GM11168 (cell line): ENCODE measurements at regions not wholly inside any gene's neighbourhood (a gene's known extent, or its start where the extent isn't known, plus 50 kb on each side); places are given as distances from the start of the nearest gene placed in this dataset.

ENCODE experiments used
- in situ Hi-C: fragments of 300-500 bp; cut with MboI; formaldehyde crosslinking; loops from one replicate; pipeline ENCODE4 v1.12.0; 2022; ENCODE audit warnings: low sequenced_read_pairs; ENCODE audit not compliant: unreplicated experiment

GRCh38 chr13:71117920-71118319 lies 749.1 kb downstream of the DACH1 start:
- in situ Hi-C loops: no loop called here

- in situ Hi-C loops: no loop called here
Observed at GRCh38 chr13:71115301-71115700, 751.7 kb downstream of the DACH1 start.

- in situ Hi-C loops: no loop called here
Observed at GRCh38 chr13:71096421-71096820, 770.6 kb downstream of the DACH1 start.

DNA sequence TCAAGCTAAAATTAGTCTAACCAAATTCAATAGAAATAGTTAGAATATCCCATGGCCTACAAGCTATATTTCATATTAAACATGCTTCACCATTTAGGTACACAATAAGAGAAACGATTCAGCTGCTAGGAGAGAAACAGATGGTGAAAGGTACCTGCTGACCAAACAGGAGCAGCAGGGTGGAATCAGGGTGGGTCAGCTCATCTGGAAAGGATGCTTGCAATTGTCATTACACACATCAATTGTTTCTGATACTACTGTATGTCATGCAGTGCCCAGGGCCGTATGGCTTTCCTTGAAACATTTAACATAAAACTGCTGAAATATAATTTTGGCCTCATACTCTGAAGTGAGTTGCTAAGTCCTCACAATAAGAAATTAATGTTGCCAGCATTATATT lies 776.0 kb downstream of the DACH1 start:
- in situ Hi-C loops: no loop called here

DNA sequence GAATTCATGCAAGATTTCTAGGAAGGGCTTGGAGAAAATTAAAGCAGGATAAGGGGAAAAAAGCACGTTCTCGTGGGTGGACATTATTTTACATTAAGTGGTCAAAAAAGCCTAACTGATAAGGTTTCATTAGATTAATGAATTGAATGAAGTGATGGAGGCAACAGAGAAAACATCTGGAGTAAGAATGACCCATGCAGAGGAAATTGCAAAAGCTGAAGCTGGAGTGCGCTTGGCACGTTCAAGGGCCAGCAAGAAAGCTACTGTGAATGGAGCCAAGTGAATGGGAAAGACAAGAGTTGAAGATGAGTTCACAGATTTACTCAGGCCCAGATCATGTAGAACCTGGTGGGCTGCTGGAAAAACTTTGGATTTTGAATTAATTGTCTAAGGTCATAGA lies 777.9 kb downstream of the DACH1 start:
- in situ Hi-C loops: no loop called here

DNA sequence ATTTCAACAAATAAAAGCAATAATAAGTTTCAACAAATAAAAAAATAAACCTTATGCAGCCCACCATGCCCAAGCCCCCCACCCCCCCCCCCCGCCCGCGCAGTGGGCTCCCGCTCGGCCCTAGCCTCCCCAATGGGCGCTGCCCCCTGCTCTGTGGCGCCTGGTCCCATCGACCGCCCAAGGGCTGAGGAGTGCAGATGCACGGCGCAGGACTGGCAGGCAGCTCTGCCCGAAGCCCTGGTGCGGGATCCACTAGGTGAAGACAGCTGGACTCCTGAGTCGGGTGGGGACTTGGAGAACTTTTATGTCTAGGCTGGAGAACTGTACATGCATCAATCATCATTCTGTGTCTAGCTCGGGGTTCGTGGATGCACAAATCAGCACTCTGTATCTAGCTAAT lies 779.6 kb downstream of the DACH1 start:
- in situ Hi-C loops: no loop called here

DNA sequence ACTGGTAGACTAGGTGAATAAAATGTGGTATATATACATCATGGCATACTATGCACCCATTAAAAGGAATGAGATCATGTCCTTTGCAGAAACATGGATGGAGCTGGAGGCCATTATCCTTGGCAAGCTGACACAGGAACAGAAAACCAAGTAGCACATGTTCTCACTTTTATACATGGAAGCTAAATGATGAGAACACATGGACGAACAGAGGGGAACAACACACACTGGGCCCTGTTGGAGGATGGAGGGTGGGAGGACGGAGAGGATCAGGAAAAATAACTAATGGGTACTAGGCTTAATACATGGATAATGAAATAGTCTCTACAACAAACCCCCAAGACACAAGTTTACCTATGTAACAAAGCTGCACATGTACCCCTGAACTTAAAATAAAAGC lies 780.0 kb downstream of the DACH1 start:
- in situ Hi-C loops: no loop called here

- in situ Hi-C loops: no loop called here
Observed at GRCh38 chr13:71082631-71083030, 784.4 kb downstream of the DACH1 start.

GRCh38 chr13:71079638-71080037 lies 787.4 kb downstream of the DACH1 start:
- in situ Hi-C loops: no loop called here

DNA sequence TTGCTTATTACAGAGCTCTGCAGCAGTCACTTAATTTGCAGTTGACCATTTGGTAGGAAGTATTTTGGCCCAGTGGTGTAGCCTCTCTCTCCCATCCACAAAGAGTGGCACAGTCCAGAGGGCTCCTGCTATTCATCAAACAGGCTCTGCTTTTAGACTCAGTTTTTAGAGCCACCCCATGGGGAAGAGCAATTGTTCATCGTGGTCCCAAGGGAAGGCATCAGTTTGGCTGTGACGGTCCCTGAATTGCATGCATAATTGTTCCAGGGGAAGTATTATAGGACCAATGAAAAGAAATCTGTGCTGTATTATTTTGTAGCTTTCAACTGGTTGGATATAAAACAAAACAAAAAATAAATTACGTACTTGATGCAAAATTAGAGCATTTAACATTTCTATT lies 799.0 kb downstream of the DACH1 start:
- in situ Hi-C loops: no loop called here

DNA sequence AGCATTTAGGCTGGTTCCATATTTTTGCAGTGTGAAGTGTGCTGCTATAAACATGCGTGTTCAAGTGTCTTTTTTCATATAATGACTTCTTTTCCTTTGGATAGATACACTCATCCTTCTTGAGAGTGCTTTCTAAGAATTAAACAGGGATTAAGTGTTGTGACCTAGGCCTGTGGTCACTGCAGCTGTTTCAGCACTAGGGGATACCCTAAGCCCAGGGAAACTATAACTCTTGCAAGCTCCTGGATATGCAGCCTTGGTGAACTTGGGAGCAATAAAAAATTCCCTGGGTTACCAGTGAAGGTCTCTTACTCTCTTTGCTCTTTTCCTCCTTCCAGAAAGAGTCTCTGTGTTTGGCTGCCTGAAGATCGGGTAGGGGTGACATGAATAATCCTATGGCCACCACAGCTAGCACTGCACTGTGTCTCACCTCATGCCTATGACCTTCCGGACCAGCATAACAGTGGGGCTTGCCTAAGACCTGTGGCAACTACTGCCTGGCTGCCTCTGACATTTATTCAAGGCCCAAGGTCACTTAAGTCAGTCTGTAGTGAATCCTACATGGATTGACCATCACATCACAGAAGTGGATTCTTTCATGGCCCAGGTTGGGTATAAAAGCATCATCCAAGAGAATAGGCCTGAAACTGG lies 799.7 kb downstream of the DACH1 start:
- in situ Hi-C loops: no loop called here

GRCh38 chr13:71056581-71056980 lies 810.4 kb downstream of the DACH1 start:
- in situ Hi-C loops: no loop called here

- in situ Hi-C loops: no loop called here
Observed at GRCh38 chr13:71055644-71056043, 811.4 kb downstream of the DACH1 start.

- in situ Hi-C loops: no loop called here
Observed at GRCh38 chr13:71055047-71055446, 812.0 kb downstream of the DACH1 start.

DNA sequence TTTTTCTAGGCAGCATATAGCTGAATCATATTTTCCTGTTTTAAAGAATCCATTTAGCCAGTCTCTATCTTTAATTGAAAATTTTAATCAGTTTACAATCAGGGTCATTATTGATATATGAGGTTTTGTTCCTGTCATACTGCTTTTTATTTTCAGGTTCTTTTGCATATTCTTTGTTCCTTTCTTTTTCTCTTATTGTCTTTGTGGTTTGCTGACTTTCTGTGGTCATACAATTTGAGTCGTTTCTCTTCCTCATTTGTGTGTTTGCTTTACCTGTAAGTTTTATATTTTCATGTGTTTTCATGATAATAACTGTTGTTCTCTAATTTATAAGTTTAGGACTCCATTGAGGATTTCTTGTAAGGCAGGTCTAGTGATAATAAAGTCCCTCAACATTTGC lies 812.6 kb downstream of the DACH1 start:
- in situ Hi-C loops: no loop called here

- in situ Hi-C loops: no loop called here
Observed at GRCh38 chr13:71051573-71051972, 815.4 kb downstream of the DACH1 start.

DNA sequence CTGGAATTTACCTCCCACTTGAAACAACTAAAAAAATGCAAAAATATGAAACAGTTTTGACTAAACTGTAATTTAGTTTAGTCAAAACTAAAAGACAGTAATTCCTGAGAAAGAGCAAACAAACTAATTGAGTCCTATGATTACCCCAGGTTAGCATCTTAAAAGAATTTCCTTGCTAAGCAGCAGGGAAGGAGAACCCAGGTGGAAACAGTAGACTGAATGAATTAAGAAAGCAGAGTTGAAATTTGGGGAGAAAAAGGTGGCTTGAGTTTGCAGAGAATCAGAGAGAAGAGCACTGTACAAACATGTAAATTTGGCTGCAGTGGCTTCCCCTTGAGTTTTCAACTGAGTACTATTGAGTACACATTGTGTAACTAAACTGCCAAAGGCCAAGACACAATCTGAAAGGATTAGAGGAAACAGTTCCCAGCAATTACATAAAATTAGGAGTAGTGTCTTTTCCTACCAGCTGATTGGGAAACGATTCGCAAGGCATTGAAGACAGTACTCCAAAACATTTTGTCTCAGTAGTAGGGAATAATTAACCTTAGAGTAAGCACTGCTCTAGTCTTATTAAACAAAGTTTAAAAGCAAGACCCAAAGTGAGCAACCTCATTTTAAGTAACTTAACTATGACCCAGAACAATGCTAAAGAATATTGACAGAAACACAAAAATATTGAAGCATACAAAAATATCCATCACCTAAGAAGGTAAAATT lies 820.5 kb downstream of the DACH1 start:
- in situ Hi-C loops: no loop called here

DNA sequence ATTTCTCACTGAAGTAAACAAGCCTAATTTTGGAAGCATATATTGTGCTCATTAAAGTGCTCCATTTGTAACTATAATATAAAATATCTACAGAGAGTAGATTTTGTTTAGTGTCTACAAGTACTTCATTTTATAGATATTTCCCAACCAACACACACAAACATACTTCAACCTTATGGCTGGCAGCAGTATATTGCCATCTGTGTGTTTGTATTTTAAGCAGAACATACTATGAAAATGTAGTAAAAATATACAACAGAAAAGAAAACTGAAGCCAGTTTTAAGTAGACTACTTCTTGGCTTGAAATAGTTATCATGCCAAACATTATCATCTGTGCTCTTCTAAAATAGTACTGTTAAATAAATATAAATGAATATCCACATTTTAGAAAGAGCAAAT lies 821.9 kb downstream of the DACH1 start:
- in situ Hi-C loops: no loop called here

GRCh38 chr13:71039440-71039839 lies 827.6 kb downstream of the DACH1 start:
- in situ Hi-C loops: no loop called here

GRCh38 chr13:71034018-71034417 lies 833.0 kb downstream of the DACH1 start:
- in situ Hi-C loops: no loop called here

- in situ Hi-C loops: no loop called here
Observed at GRCh38 chr13:71033026-71033425, 834.0 kb downstream of the DACH1 start.

GRCh38 chr13:71030784-71031183 lies 836.2 kb downstream of the DACH1 start:
- in situ Hi-C loops: no loop called here
